Nephron progenitor cell (in vitro differentiated cells): ENCODE measurements at regions not wholly inside any gene's neighbourhood (a gene's known extent, or its start where the extent isn't known, plus 50 kb on each side); places are given as distances from the start of the nearest gene placed in this dataset.

Source experiments
- DNase-seq: peaks from one replicate; pipeline ENCODE4 v3.0.0; 2021
- H3K27ac Mint-ChIP-seq: 2 replicates; pipeline ENCODE4 v1.8.0; 2021; ENCODE audit warnings: mild to moderate bottlenecking, moderate library complexity, mixed read lengths
- H3K27me3 Mint-ChIP-seq: 2 replicates; pipeline ENCODE4 v1.8.0; 2021; ENCODE audit warnings: mild to moderate bottlenecking, low read depth, mixed read lengths; ENCODE audit not compliant: poor library complexity
- H3K36me3 Mint-ChIP-seq: 2 replicates; pipeline ENCODE4 v1.8.0; 2021; ENCODE audit warnings: low read depth, mixed read lengths
- H3K4me1 Mint-ChIP-seq: 2 replicates; pipeline ENCODE4 v1.8.0; 2021; ENCODE audit warnings: mixed read lengths
- H3K4me3 Mint-ChIP-seq: 2 replicates; pipeline ENCODE4 v1.8.0; 2021; ENCODE audit warnings: mild to moderate bottlenecking, moderate library complexity, mixed read lengths
- H3K9me3 Mint-ChIP-seq: 2 replicates; pipeline ENCODE4 v1.8.0; 2021; ENCODE audit warnings: mild to moderate bottlenecking, moderate library complexity, mixed read lengths
- CTCF ChIP-seq: fragments of 200-600 bp; sonication (generic); IDR thresholded peaks from 2 replicates; pipeline ENCODE4 v1.5.0; 2021; ENCODE audit warnings: antibody characterized with exemption

GRCh38 chr2:117341690-117342089 lies 472.8 kb upstream of the DDX18 start:
- Mint-ChIP-seq H3K36me3 (peaks cover 23% of the 10 kb centered on the region), H3K27ac (peak overlapping the region; percentile 81), H3K4me1 (peaks cover 67% of the 10 kb centered on the region), H3K9me3 (peaks cover 15% of the 10 kb centered on the region), H3K4me3 (peak overlapping the region; percentile 24), H3K27me3 (no peaks in the 10 kb centered on the region)
- peak; percentile 8 for DNase-seq
- no peak for TF ChIP-seq CTCF

DNA sequence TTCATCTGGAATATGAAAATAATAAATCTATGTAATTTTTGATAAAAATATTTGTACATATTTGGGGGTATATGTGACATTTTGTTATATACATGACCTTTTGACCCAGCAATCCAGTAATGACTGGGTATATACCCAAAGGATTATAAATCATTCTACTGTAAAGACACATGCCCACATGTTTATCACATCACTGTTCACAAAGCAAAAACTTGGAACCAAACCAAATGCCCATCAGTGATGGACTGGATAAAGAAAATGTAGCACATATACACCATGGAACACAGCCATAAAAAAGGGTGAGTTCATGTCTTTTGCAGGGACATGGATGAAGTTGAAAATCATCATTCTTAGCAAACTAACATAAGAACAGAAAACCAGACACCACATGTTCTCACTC lies 472.1 kb upstream of the DDX18 start:
- H3K4me1 Mint-ChIP-seq: peaks cover 69% of the 10 kb centered on the region
- DNase-seq: no peak
- H3K36me3 Mint-ChIP-seq: peaks cover 28% of the 10 kb centered on the region
- no peak overlapping the region for H3K27ac Mint-ChIP-seq
- H3K27me3 Mint-ChIP-seq: no peaks in the 10 kb centered on the region
- H3K4me3 Mint-ChIP-seq: no peak overlapping the region
- peaks cover 21% of the 10 kb centered on the region for H3K9me3 Mint-ChIP-seq
- no peak for TF ChIP-seq CTCF

DNA sequence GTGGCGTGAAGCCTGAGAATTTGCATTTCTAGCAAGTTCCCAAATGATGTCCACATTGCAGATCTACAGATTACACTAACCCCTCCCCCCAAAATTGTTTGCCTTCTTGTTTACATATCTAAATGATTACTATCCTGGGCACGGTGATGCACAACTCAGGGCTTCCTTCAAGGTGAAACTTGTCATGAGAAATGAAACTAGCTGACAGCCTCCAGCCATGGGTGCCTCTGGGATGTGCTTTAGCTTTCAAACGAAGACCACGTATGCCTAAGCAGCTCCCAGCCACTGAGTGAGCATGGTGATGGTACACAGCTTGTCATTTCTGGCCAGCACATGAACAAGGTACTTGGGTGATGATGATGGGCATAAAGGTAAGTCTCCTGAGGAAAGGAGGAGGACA lies 464.8 kb upstream of the DDX18 start:
- peaks cover 57% of the 10 kb centered on the region for H3K36me3 Mint-ChIP-seq
- H3K27ac Mint-ChIP-seq: no peak overlapping the region
- no peak overlapping the region for H3K4me3 Mint-ChIP-seq
- TF ChIP-seq CTCF: no peak
- H3K27me3 Mint-ChIP-seq: no peaks in the 10 kb centered on the region
- no peak for DNase-seq
- peaks cover 40% of the 10 kb centered on the region for H3K9me3 Mint-ChIP-seq
- peaks cover 34% of the 10 kb centered on the region for H3K4me1 Mint-ChIP-seq

GRCh38 chr2:117351396-117351795 lies 463.1 kb upstream of the DDX18 start:
- H3K27me3 Mint-ChIP-seq: no peaks in the 10 kb centered on the region
- peaks cover 42% of the 10 kb centered on the region for H3K36me3 Mint-ChIP-seq
- no peak for TF ChIP-seq CTCF
- no peak overlapping the region for H3K27ac Mint-ChIP-seq
- no peak for DNase-seq
- no peak overlapping the region for H3K4me3 Mint-ChIP-seq
- H3K4me1 Mint-ChIP-seq: peaks cover 43% of the 10 kb centered on the region
- peaks cover 32% of the 10 kb centered on the region for H3K9me3 Mint-ChIP-seq

GRCh38 chr2:117359266-117359914 lies 455.1 kb upstream of the DDX18 start:
- Mint-ChIP-seq H3K4me1 (peaks cover 24% of the 10 kb centered on the region), H3K27ac (peak overlapping the region; percentile 57), H3K4me3 (no peak overlapping the region), H3K36me3 (peaks cover 62% of the 10 kb centered on the region), H3K9me3 (peaks cover 41% of the 10 kb centered on the region), H3K27me3 (no peaks in the 10 kb centered on the region)
- TF ChIP-seq CTCF: no peak
- DNase-seq: no peak

- Mint-ChIP-seq H3K27me3 (no peaks in the 10 kb centered on the region), H3K9me3 (peaks cover 53% of the 10 kb centered on the region), H3K4me1 (peaks cover 12% of the 10 kb centered on the region), H3K4me3 (no peak overlapping the region), H3K36me3 (peaks cover 74% of the 10 kb centered on the region), H3K27ac (no peak overlapping the region)
- TF ChIP-seq CTCF: no peak
- no peak for DNase-seq
Measured at GRCh38 chr2:117360586-117360985, 453.9 kb upstream of the DDX18 start.
